ENCODE measurements at regions not wholly inside any gene's neighbourhood (a gene's known extent, or its start where the extent isn't known, plus 50 kb on each side); places are given as distances from the start of the nearest gene placed in this dataset.

- Histone ChIP-seq H3K9ac (ENCODE audit: low read length) (peak overlapping the region; percentile 70), H3K9me2 (ENCODE audit: low read depth, low read length) (no peaks in the 10 kb centered on the region), H3K36me3 (ENCODE audit: insufficient read depth, low read length) (peaks cover 15% of the 10 kb centered on the region; the same call in 1 of the 2 replicates), H3F3A (ENCODE audit: insufficient read depth, low read length) (peaks cover 22% of the 10 kb centered on the region), H2AFZ (ENCODE audit: low read length) (no peak overlapping the region), H3K4me3 (ENCODE audit: low read depth, low read length, poor library complexity, severe bottlenecking) (no peak overlapping the region), H3K4me2 (ENCODE audit: low read length) (peak overlapping the region; percentile 61; the same call in 1 of the 2 replicates), H3K27ac (ENCODE audit: low read depth, low read length, poor library complexity, severe bottlenecking) (peak overlapping the region; percentile 100), H3K4me1 (ENCODE audit: insufficient read depth, low read length, severe bottlenecking) (peaks cover 59% of the 10 kb centered on the region), H3K79me2 (ENCODE audit: insufficient read depth, low read length) (no peaks in the 10 kb centered on the region), H3K9me3 (ENCODE audit: low read length) (peaks cover 9% of the 10 kb centered on the region; the same call in 1 of the 2 replicates), H4K20me1 (ENCODE audit: insufficient read depth, low read length) (no peaks in the 10 kb centered on the region), H3K27me3 (ENCODE audit: insufficient read depth, low read length) (no peaks in the 10 kb centered on the region)
- TF ChIP-seq CTCF (IDR thresholded peaks at IDR 0.05; ENCODE audit: low read length) (no peak), EZH2 (IDR thresholded peaks at IDR 0.05; ENCODE audit: borderline replicate concordance, low read length) (no peak)
Observed at GRCh38 chr4:132266374-132266773, 882.7 kb upstream of the PCDH10 start.

GRCh38 chr4:132267321-132267720 lies 881.8 kb upstream of the PCDH10 start:
- Histone ChIP-seq H3K4me2 (ENCODE audit: low read length) (peak overlapping the region; percentile 61), H3K4me1 (ENCODE audit: insufficient read depth, low read length, severe bottlenecking) (peaks cover 59% of the 10 kb centered on the region), H3F3A (ENCODE audit: insufficient read depth, low read length) (peaks cover 22% of the 10 kb centered on the region), H3K27me3 (ENCODE audit: insufficient read depth, low read length) (no peaks in the 10 kb centered on the region), H3K79me2 (ENCODE audit: insufficient read depth, low read length) (no peaks in the 10 kb centered on the region), H3K9ac (ENCODE audit: low read length) (peak overlapping the region; percentile 70), H3K9me2 (ENCODE audit: low read depth, low read length) (no peaks in the 10 kb centered on the region), H4K20me1 (ENCODE audit: insufficient read depth, low read length) (no peaks in the 10 kb centered on the region), H3K36me3 (ENCODE audit: insufficient read depth, low read length) (peaks cover 15% of the 10 kb centered on the region; the same call in 1 of the 2 replicates), H2AFZ (ENCODE audit: low read length) (no peak overlapping the region), H3K9me3 (ENCODE audit: low read length) (peaks cover 8% of the 10 kb centered on the region; the same call in 1 of the 2 replicates), H3K27ac (ENCODE audit: low read depth, low read length, poor library complexity, severe bottlenecking) (peak overlapping the region; percentile 100), H3K4me3 (ENCODE audit: low read depth, low read length, poor library complexity, severe bottlenecking) (peak overlapping the region; percentile 14)
- no peak for TF ChIP-seq CTCF (IDR thresholded peaks at IDR 0.05; ENCODE audit: low read length)

GRCh38 chr4:132269303-132269990 lies 879.6 kb upstream of the PCDH10 start:
- Histone ChIP-seq H3K9me2 (ENCODE audit: low read depth, low read length) (no peaks in the 10 kb centered on the region), H3F3A (ENCODE audit: insufficient read depth, low read length) (peaks cover 22% of the 10 kb centered on the region), H3K9me3 (ENCODE audit: low read length) (peaks cover 5% of the 10 kb centered on the region; the same call in 1 of the 2 replicates), H3K27ac (ENCODE audit: low read depth, low read length, poor library complexity, severe bottlenecking) (peak overlapping the region; percentile 100), H3K36me3 (ENCODE audit: insufficient read depth, low read length) (0 out of 2 replicates have a peak, but pooled peaks cover 7% of the 10 kb centered on the region), H2AFZ (ENCODE audit: low read length) (0 out of 2 replicates have a peak overlapping the region, but pooled peaks have one; percentile 55), H4K20me1 (ENCODE audit: insufficient read depth, low read length) (no peaks in the 10 kb centered on the region), H3K4me2 (ENCODE audit: low read length) (no peak overlapping the region), H3K9ac (ENCODE audit: low read length) (no peak overlapping the region), H3K79me2 (ENCODE audit: insufficient read depth, low read length) (no peaks in the 10 kb centered on the region), H3K4me3 (ENCODE audit: low read depth, low read length, poor library complexity, severe bottlenecking) (no peak overlapping the region), H3K4me1 (ENCODE audit: insufficient read depth, low read length, severe bottlenecking) (peaks cover 49% of the 10 kb centered on the region), H3K27me3 (ENCODE audit: insufficient read depth, low read length) (no peaks in the 10 kb centered on the region)
- TF ChIP-seq EZH2 (IDR thresholded peaks at IDR 0.05; ENCODE audit: borderline replicate concordance, low read length) (no peak), CTCF (IDR thresholded peaks at IDR 0.05; ENCODE audit: low read length) (no peak)
